ENCODE measurements at regions not wholly inside any gene's neighbourhood (a gene's known extent, or its start where the extent isn't known, plus 50 kb on each side); places are given as distances from the start of the nearest gene placed in this dataset.

DNA sequence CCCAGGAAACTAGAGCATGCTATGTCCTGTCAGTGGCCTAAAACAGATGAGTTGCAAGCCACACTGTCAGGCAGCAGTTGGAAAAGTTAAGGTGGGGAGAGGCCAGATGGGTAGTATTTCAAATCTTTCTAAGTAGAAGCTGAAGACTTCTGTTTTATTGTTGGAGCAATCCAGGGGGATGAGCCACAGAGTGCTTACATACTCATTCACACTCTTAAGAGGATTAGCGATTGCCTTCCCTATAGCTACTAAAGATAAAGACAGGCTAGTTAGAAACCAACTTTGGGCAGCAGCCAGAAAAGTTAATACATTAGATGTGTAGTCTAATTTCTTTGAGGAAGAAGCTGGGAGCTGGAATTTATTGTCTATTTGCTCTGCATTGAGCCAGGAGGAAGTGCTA lies 61.7 kb upstream of the ELAVL2 start:
- DNase-seq = no peak
